Spleen (tissue), 11 donors: ENCODE measurements at regions not wholly inside any gene's neighbourhood (a gene's known extent, or its start where the extent isn't known, plus 50 kb on each side); places are given as distances from the start of the nearest gene placed in this dataset.
"Not testable (repeated sequence)": the region's sequence is repeated elsewhere in the genome, so short reads cannot be mapped to it uniquely, and the experiment has no call there.

Experiments
- DNase-seq: peaks from one replicate; pipeline ENCODE4 v3.0.0-alpha.2; 2020
- H3K27ac ChIP-seq, 8 donors: fragments of 200-600 bp; sonication (generic) in 7 of 8; 1 replicate in 4 of 8; 2 replicates in 4 of 8; pipeline versions ENCODE4 v1.5.0 to v1.8.0; 2016 to 2021; ENCODE audit warnings: inconsistent platforms in 4 of 8, mild to moderate bottlenecking in 4 of 8, moderate library complexity in 1 of 8
- H3K27me3 ChIP-seq, 7 donors: fragments of 200-600 bp; sonication (generic) in 6 of 7; replicated peaks in 1 of 7; 1 replicate in 4 of 7; 2 replicates in 3 of 7; pipeline versions ENCODE4 v1.5.0 to v1.8.0; 2016 to 2021; ENCODE audit warnings: inconsistent platforms in 3 of 7, mild to moderate bottlenecking in 1 of 7
- H3K36me3 ChIP-seq, 6 donors: fragments of 200-600 bp; sonication (generic) in 5 of 6; 1 replicate in 4 of 6; 2 replicates in 2 of 6; pipeline versions ENCODE4 v1.5.0 to v1.8.0; 2016 to 2021; ENCODE audit warnings: inconsistent platforms in 2 of 6
- H3K4me1 ChIP-seq, 6 donors: fragments of 200-600 bp; sonication (generic) in 5 of 6; 1 replicate in 3 of 6; 2 replicates in 3 of 6; pipeline versions ENCODE4 v1.5.0 to v1.8.0; 2016 to 2021; ENCODE audit warnings: inconsistent platforms in 3 of 6
- H3K4me3 ChIP-seq, 8 donors: fragments of 200-600 bp; sonication (generic) in 7 of 8; 1 replicate in 4 of 8; 2 replicates in 4 of 8; pipeline versions ENCODE4 v1.5.0 to v1.8.0; 2016 to 2021; ENCODE audit warnings: inconsistent platforms in 4 of 8, mild to moderate bottlenecking in 4 of 8, moderate library complexity in 2 of 8
- H3K9me3 ChIP-seq, 8 donors: fragments of 200-600 bp; sonication (generic) in 7 of 8; 1 replicate in 4 of 8; 2 replicates in 4 of 8; pipeline versions ENCODE4 v1.5.0 to v1.8.0; 2016 to 2021; ENCODE audit warnings: inconsistent platforms in 4 of 8
- POLR2A ChIP-seq, 3 donors: fragments of 450-650 bp; IDR thresholded peaks; one replicate each; pipeline ENCODE4 v1.5.1; 2017; ENCODE audit warnings: antibody characterized with exemption in 3 of 3, mild to moderate bottlenecking in 1 of 3
- POLR2AphosphoS5 ChIP-seq, 3 donors: sonication (generic); formaldehyde crosslinking; IDR thresholded peaks; one replicate each; pipeline ENCODE4 v1.5.1; 2017; ENCODE audit warnings: antibody characterized with exemption in 3 of 3
- WGBS, 5 donors: extraction: QIAGEN DNeasy Blood & Tissue Kit in 3 of 5; methylation state at CpG; one replicate each; pipeline versions ENCODE4 v1.1.5 to v1.1.7; 2013 to 2018; 5-methylcytosine and 5-hydroxymethylcytosine counted together
- intact Hi-C: fragments of 100-400 bp; cut with DNase I; formaldehyde crosslinking; loops from one replicate; pipeline ENCODE4 v1.15.0; 2023; ENCODE audit warnings: low total_unique reads
- TF ChIP-seq, protein P1 (sequence below), 11 experiments: fragments of 200-600 bp in 7 of 11; fragments of 450-650 bp in 4 of 11; sonication (generic) in 4 of 11; IDR thresholded peaks in 8 of 11; conservative IDR thresholded peaks in 3 of 11; 1 replicate in 7 of 11; 2 replicates in 4 of 11; pipeline versions ENCODE4 v1.4.0 to v1.8.0; 2016 to 2021; ENCODE audit warnings: antibody characterized with exemption in 11 of 11, inconsistent platforms in 4 of 11, mild to moderate bottlenecking in 1 of 11
- donor health status: healthy with polysubstance abuse.
- donor health status: DM: no; HTN: no; CAD: no; lungs with moderate emphysema.
- donor health status: DM: no; HTN: no; CAD: no.
- donor health status: Bipolar disorder and iron deficiency.
- donor health status: healthy.
- donor health status: DM: no; HTN: no; CAD: no.
- donor health status: DM: yes; HTN: yes; CAD: no.

- Histone ChIP-seq H3K36me3 (no peaks in the 10 kb centered on the region), H3K4me3 (no peak overlapping the region), H3K9me3 (peaks cover 0 to 7% (median 0%) of the 10 kb centered on the region in 8 donors), H3K27ac (no peak overlapping the region), H3K4me1 (no peaks in the 10 kb centered on the region), H3K27me3 (peaks cover 0 to 6% (median 0%) of the 10 kb centered on the region in 7 donors)
- DNase-seq, result no peak
- WGBS, 5 donors, result 79 to 96% (median 88%) methylated on average over 1 of the region's 1 CpG
- TF ChIP-seq, protein P1, sequence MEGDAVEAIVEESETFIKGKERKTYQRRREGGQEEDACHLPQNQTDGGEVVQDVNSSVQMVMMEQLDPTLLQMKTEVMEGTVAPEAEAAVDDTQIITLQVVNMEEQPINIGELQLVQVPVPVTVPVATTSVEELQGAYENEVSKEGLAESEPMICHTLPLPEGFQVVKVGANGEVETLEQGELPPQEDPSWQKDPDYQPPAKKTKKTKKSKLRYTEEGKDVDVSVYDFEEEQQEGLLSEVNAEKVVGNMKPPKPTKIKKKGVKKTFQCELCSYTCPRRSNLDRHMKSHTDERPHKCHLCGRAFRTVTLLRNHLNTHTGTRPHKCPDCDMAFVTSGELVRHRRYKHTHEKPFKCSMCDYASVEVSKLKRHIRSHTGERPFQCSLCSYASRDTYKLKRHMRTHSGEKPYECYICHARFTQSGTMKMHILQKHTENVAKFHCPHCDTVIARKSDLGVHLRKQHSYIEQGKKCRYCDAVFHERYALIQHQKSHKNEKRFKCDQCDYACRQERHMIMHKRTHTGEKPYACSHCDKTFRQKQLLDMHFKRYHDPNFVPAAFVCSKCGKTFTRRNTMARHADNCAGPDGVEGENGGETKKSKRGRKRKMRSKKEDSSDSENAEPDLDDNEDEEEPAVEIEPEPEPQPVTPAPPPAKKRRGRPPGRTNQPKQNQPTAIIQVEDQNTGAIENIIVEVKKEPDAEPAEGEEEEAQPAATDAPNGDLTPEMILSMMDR (IDR thresholded peaks at IDR 0.05 in 8 of 11, conservative IDR thresholded peaks at IDR 0.05 in 3 of 11), result no peak
- TF ChIP-seq POLR2A (IDR thresholded peaks at IDR 0.05), result no peak
- TF ChIP-seq POLR2AphosphoS5 (IDR thresholded peaks at IDR 0.05), result no peak
- intact Hi-C loops, result no loop called here
These were observed 178.8 kb upstream of the ERCC6L2 start for GRCh38 chr9:95696701-95697100.

DNA sequence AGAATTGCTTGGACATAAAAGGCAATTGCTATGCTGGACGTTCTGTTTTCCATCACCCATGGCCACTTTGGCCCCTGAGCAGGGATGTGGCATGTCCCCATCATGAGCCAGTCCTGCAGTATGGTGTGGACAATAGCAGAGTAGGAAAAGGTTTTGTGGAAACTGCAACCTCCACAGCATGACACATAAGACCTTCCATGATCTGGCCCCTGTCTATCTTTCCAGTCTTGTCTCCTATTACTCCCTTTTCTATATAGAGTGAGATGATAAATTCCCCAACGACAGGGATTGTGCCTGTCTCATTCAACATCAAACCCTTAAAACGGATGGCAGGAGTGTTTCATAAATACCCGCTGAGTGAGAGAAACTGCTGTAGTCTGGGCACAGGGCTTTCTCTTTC is 174.7 kb upstream of the PTCH1 start:
- Histone ChIP-seq H3K4me1 (no peaks in the 10 kb centered on the region), H3K36me3 (no peaks in the 10 kb centered on the region), H3K4me3 (no peak overlapping the region), H3K9me3 (peaks cover 0 to 7% (median 0%) of the 10 kb centered on the region in 8 donors), H3K27me3 (peaks cover 0 to 6% (median 0%) of the 10 kb centered on the region in 7 donors), H3K27ac (no peak overlapping the region)
- WGBS, 5 donors, result 72 to 85% (median 81%) methylated on average over 4 of the region's 4 CpGs
- intact Hi-C loops, result no loop called here
- TF ChIP-seq POLR2AphosphoS5 (IDR thresholded peaks at IDR 0.05) (no peak), POLR2A (IDR thresholded peaks at IDR 0.05) (no peak)
- TF ChIP-seq, protein P1 (IDR thresholded peaks at IDR 0.05 in 8 of 11, conservative IDR thresholded peaks at IDR 0.05 in 3 of 11), result no peak
- no peak for DNase-seq

DNA sequence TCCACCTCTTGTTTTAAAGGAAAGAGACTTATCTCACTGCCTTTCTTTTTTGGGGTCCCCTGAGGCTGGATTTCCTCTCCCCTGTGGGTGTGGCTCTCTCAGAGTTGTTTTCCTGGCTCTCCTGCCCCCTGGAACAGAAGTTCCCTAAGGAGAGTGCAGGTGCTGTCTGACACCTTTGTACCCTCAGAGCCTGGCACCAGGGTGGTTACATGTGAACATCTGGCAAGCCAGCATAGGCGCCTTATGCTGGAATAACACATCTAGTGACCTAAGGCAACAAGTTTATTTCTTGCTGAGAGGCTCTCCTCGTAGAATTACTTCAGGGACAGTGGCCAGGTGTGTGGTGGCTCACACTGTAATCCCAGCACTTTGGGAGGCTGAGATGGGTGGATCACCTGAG is 172.9 kb upstream of the PTCH1 start:
- intact Hi-C loops, result no loop called here
- Histone ChIP-seq H3K9me3 (peaks cover 0 to 7% (median 0%) of the 10 kb centered on the region in 8 donors), H3K36me3 (no peaks in the 10 kb centered on the region), H3K4me3 (no peak overlapping the region), H3K27ac (no peak overlapping the region), H3K27me3 (peaks cover 0 to 6% (median 0%) of the 10 kb centered on the region in 7 donors), H3K4me1 (no peaks in the 10 kb centered on the region)
- WGBS, 5 donors, result 75 to 86% (median 80%) methylated on average over 2 of the region's 2 CpGs
- TF ChIP-seq POLR2A (IDR thresholded peaks at IDR 0.05) (no peak), POLR2AphosphoS5 (IDR thresholded peaks at IDR 0.05) (no peak)
- TF ChIP-seq, protein P1 (IDR thresholded peaks at IDR 0.05 in 8 of 11, conservative IDR thresholded peaks at IDR 0.05 in 3 of 11), result no peak
- no peak for DNase-seq

DNA sequence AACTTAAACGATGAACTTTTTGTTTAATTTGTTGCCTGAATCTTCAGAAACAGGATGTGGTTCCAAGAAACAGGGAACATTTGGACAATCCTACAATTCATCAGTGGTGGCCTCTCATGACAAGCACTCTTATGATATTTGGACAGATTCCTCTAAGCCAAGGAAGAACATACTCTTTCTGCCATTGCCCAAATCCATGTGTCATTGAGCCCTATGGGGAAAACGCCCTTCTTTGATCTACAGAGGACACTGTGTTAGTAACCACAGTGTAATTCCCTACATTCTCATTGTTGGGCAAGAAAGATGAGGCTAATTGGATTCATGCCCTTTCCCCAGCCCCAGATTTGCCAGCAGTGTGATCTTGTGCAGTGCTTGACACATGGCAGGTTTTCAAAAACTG is 167.7 kb upstream of the PTCH1 start:
- no peak for TF ChIP-seq POLR2AphosphoS5 (IDR thresholded peaks at IDR 0.05)
- TF ChIP-seq, protein P1 (IDR thresholded peaks at IDR 0.05 in 8 of 11, conservative IDR thresholded peaks at IDR 0.05 in 3 of 11), result no peak
- no peak for TF ChIP-seq POLR2A (IDR thresholded peaks at IDR 0.05)
- WGBS, 5 donors, result 57 to 66% (median 60%) methylated on average over 2 of the region's 2 CpGs
- Histone ChIP-seq H3K36me3 (no peaks in the 10 kb centered on the region), H3K27ac (no peak overlapping the region), H3K4me1 (peaks cover 0 to 5% (median 0%) of the 10 kb centered on the region in 6 donors), H3K9me3 (peaks cover 0 to 6% (median 0%) of the 10 kb centered on the region in 8 donors), H3K27me3 (peaks cover 0 to 7% (median 0%) of the 10 kb centered on the region in 7 donors), H3K4me3 (no peak overlapping the region)
- intact Hi-C loops, result no loop called here
- DNase-seq, result no peak

- H3K4me1 ChIP-seq, intact Hi-C loops, H3K4me3 ChIP-seq, H3K27ac ChIP-seq, DNase-seq, H3K36me3 ChIP-seq, H3K27me3 ChIP-seq: not testable (repeated sequence)
- peaks cover 0 to 17% (median 0%) of the 10 kb centered on the region in 8 donors for H3K9me3 ChIP-seq
- WGBS, 5 donors, result 88 to 97% (median 96%) methylated on average over 15 to 26 of the region's 26 CpGs
These were observed 163.5 kb upstream of the PTCH1 start for GRCh38 chr9:95680306-95680705.
